ENCODE measurements at regions not wholly inside any gene's neighbourhood (a gene's known extent, or its start where the extent isn't known, plus 50 kb on each side); places are given as distances from the start of the nearest gene placed in this dataset.

DNA sequence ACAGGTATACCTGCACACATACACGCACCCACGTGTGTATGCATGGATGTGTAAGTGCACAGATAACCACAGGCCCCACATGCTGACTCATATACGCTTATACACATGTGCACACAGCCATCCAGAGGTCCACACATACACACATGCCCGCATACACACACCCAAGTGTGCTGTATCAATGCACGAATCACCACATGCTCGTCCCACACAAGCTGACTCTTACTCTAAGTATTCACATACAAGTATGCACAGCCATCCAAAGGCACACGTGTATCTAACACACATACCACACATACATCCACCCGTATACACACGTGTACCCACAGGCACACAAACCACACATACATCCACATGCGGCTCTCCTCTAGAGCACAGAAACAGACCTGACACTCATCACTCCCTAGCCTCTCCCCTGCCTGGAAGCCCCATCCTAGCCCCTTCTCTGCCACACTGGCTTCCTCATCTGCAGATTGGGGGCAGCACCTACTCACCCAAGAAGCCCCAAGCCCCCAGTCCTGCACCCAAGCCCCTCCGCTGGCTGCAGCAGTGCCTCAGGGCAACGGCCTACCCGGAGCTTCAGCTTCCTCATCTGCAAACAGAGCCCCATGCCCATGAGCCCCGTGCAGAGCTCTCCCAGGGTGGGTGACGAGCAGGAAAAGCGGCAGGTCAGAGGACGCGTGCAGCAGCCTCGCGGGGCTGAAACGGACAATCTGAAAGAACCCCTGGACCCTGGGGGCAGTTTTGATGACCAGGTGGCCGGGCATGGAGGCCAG, 105.4 kb downstream of the NCOR2 start:
- TF ChIP-seq, protein P1, sequence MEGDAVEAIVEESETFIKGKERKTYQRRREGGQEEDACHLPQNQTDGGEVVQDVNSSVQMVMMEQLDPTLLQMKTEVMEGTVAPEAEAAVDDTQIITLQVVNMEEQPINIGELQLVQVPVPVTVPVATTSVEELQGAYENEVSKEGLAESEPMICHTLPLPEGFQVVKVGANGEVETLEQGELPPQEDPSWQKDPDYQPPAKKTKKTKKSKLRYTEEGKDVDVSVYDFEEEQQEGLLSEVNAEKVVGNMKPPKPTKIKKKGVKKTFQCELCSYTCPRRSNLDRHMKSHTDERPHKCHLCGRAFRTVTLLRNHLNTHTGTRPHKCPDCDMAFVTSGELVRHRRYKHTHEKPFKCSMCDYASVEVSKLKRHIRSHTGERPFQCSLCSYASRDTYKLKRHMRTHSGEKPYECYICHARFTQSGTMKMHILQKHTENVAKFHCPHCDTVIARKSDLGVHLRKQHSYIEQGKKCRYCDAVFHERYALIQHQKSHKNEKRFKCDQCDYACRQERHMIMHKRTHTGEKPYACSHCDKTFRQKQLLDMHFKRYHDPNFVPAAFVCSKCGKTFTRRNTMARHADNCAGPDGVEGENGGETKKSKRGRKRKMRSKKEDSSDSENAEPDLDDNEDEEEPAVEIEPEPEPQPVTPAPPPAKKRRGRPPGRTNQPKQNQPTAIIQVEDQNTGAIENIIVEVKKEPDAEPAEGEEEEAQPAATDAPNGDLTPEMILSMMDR (IDR thresholded peaks at IDR 0.05; ENCODE audit: low read depth, low read length) = no peak
- TF ChIP-seq EZH2phosphoT487 (IDR thresholded peaks at IDR 0.05; ENCODE audit: low read depth) = no peak

All from OCI-LY3 (cell line).